GM12875 (cell line): ENCODE measurements at regions not wholly inside any gene's neighbourhood (a gene's known extent, or its start where the extent isn't known, plus 50 kb on each side); places are given as distances from the start of the nearest gene placed in this dataset.

ENCODE experiments used
- H3K4me3 ChIP-seq: one replicate; pipeline ENCODE4 v1.5.1; 2011; ENCODE audit warnings: low read depth, low read length, control low read depth
- TF ChIP-seq, protein P1 (sequence below): IDR thresholded peaks from 2 replicates; pipeline ENCODE4 v1.5.1; 2011; ENCODE audit warnings: low read depth, mild to moderate bottlenecking, control low read depth, inconsistent platforms, low read length, moderate library complexity, borderline replicate concordance; ENCODE audit not compliant: insufficient read depth

DNA sequence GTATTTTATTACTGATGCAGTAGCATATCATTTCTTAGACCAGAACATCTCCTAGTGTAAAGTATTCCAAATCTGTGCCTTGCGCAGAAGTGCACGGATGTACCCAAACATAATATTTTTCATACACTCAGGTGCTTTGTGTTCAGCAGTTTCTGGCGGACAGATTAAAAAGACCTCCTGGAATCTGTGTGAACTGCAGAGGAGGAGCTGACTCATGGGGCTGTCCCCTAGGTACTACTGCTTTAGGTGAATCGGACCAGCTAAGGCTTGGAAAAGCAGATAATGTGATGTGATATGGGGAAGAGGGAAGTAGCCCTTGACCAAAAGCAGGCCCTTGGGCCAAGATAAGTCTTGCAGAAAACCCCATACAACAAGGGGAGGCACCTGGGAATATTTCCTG is 310.1 kb downstream of the PLK2 start:
- TF ChIP-seq, protein P1, sequence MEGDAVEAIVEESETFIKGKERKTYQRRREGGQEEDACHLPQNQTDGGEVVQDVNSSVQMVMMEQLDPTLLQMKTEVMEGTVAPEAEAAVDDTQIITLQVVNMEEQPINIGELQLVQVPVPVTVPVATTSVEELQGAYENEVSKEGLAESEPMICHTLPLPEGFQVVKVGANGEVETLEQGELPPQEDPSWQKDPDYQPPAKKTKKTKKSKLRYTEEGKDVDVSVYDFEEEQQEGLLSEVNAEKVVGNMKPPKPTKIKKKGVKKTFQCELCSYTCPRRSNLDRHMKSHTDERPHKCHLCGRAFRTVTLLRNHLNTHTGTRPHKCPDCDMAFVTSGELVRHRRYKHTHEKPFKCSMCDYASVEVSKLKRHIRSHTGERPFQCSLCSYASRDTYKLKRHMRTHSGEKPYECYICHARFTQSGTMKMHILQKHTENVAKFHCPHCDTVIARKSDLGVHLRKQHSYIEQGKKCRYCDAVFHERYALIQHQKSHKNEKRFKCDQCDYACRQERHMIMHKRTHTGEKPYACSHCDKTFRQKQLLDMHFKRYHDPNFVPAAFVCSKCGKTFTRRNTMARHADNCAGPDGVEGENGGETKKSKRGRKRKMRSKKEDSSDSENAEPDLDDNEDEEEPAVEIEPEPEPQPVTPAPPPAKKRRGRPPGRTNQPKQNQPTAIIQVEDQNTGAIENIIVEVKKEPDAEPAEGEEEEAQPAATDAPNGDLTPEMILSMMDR, result no peak
- H3K4me3 ChIP-seq, result no peak overlapping the region

DNA sequence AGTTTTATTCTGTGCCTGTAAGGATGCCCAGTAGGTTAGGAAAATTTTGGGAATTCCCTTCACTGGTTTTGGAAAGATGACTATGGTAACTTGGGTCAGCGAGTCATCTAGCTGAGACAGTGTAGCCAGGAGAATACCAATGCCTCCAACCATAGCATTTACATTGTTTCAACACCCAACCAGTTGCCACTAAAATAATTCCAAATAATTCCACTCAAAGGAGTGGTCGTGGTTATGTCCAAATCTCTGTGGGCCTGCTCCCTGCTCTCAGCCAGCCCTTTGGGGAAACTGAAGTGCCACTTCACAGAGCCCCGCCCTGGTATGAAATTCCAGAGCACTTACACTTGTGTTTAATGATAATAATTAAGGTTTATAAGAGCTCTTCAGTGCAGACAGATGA is 310.5 kb downstream of the PLK2 start:
- TF ChIP-seq, protein P1, result no peak
- H3K4me3 ChIP-seq, result no peak overlapping the region

DNA sequence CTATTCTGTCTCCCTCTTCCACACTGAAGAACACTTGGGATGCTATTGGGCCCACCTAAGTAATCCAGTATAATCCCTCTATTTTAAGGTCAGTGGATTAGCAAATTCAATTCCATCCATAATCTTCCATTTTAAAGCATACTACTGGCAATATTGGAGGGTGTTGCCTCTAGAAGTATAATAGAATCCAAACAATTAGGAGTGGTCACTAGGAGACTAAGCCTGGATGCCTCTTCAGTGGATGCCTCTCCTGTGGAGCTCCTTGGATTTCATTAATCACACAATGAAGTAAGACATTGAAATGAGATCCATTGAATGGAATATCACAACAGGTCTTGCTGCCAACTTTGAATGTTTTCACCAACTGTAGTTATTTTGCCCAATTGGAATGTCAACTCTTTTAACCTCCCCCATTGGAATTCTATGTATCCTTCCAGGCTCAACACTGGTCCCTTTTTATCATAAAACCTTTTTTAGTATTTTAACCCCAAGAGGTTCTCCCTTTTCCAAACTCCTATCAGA is 311.6 kb downstream of the PLK2 start:
- TF ChIP-seq, protein P1, result no peak
- H3K4me3 ChIP-seq, result no peak overlapping the region

DNA sequence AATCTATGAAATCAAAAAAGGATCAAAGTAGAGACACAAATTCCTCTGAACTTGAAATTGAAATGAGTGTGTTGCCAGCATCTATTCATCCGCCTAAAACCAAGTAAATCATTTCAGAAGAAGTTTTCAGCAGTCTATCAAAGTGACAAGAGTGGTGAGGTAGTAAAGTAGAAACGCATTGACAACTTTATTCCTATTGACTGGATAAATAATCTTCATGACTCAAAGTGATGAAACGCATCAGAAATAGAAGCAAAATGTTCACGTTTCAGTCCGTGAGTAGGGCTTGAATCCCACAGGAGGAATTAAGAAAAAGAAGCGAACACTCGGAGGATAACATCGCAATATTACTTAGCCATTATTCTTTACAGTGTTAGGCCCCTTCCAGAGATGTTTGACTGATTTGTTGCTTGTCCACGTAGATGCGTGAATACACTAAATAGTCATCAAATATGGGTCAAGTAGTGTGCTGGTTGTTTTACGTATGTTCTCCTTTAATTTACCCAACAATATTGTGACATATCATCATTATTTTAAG is 314.4 kb downstream of the PLK2 start:
- H3K4me3 ChIP-seq, result no peak overlapping the region
- TF ChIP-seq, protein P1, result no peak

DNA sequence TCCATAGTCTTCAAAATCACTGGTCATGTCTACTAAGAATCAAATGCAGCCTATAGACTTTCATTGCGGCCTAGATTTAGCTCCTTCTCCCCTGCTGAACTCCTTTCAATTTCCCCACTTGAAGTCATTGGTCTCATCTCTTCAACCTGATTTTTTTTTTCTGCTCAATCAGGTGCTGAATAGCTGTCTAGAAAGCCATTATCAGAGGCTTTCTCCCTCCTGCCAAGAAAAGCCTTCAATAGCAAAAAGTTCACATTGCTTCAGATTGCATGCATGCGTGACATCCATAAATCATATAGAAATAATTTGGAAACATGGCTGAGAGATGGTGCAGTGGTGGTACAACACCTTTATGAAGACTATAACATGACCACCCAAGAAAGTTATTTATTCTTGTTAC is 316.2 kb downstream of the PLK2 start:
- no peak overlapping the region for H3K4me3 ChIP-seq

DNA sequence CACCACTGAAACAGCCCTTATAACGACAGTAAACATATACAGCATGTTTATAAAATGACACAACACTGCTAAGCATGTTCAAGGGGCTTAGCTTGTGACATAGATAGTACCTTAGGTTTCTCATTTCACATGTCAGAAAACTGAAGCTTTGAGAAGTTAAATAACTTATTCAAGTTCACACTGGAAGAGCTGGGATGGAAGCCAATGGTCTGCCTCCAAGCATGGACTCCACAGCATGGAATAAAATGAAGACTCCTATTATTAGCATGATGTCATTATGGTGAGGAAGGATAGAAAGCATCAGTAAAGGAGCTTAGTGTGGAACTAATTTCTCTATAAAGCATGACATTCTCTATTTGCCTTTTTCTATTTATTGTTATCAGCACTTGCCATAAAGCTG is 316.7 kb downstream of the PLK2 start:
- H3K4me3 ChIP-seq, result no peak overlapping the region

More for the DNA sequence above, 316.2 kb downstream of the PLK2 start:
- TF ChIP-seq, protein P1, result no peak

DNA sequence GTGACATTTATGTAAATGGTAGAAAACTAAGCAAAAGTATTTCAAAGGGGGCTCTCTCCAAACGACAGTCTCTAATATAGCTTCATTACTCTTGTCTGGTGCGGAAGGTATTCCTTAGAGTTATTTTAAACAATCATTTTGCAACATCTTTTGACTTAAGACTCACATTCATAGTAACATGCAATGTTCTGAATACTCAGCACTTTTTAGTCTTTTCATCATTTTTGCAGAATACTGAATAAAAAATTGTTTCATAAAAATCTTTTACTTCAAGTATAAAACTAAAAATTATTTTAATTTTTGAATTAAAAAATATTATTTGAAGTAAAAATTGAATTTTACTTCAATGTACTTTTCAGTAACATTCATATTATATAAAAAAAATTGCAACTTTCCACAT is 321.1 kb downstream of the PLK2 start:
- TF ChIP-seq, protein P1, result no peak

More for the DNA sequence above, 316.7 kb downstream of the PLK2 start:
- TF ChIP-seq, protein P1, result no peak

More for the DNA sequence above, 321.1 kb downstream of the PLK2 start:
- H3K4me3 ChIP-seq, result no peak overlapping the region
